Fibroblast of villous mesenchyme (primary cell): ENCODE measurements at regions not wholly inside any gene's neighbourhood (a gene's known extent, or its start where the extent isn't known, plus 50 kb on each side); places are given as distances from the start of the nearest gene placed in this dataset.
"Not testable (repeated sequence)": the region's sequence is repeated elsewhere in the genome, so short reads cannot be mapped to it uniquely, and the experiment has no call there.

Experiments
- DNase-seq: peaks from one replicate; pipeline ENCODE4 v3.0.0-alpha.2; 2010; ENCODE audit warnings: low read depth
- H3K4me3 ChIP-seq: 2 replicates; pipeline ENCODE4 v1.5.1; 2011; ENCODE audit warnings: low read depth, mild to moderate bottlenecking, low read length
- CTCF ChIP-seq: IDR thresholded peaks from 2 replicates; pipeline ENCODE4 v1.5.1; 2012; ENCODE audit warnings: low read depth, mild to moderate bottlenecking, low read length; ENCODE audit not compliant: insufficient read depth

GRCh38 chr4:174047363-174047762 lies 236.1 kb downstream of the FBXO8 start:
- no peak overlapping the region for H3K4me3 ChIP-seq
- peak; percentile 30 for DNase-seq
- no peak for TF ChIP-seq CTCF

- H3K4me3 ChIP-seq, DNase-seq: not testable (repeated sequence)
Observed at GRCh38 chr4:174045829-174046228, 237.6 kb downstream of the FBXO8 start.

- DNase-seq: no peak
- H3K4me3 ChIP-seq: no peak overlapping the region
- TF ChIP-seq CTCF: no peak
Observed at GRCh38 chr4:174045381-174045780, 238.1 kb downstream of the FBXO8 start.

- DNase-seq: no peak
- no peak overlapping the region for H3K4me3 ChIP-seq
- TF ChIP-seq CTCF: no peak
Observed at GRCh38 chr4:174041555-174042105, 241.8 kb downstream of the FBXO8 start.

GRCh38 chr4:174040287-174040686 lies 243.2 kb downstream of the FBXO8 start:
- TF ChIP-seq CTCF: no peak
- H3K4me3 ChIP-seq: no peak overlapping the region
- no peak for DNase-seq

GRCh38 chr4:174038481-174038880 lies 245.0 kb downstream of the FBXO8 start:
- no peak for TF ChIP-seq CTCF
- DNase-seq: no peak
- H3K4me3 ChIP-seq: no peak overlapping the region

- no peak for DNase-seq
- H3K4me3 ChIP-seq: no peak overlapping the region
- no peak for TF ChIP-seq CTCF
Observed at GRCh38 chr4:174037631-174038030, 245.8 kb downstream of the FBXO8 start.
